ENCODE measurements at regions not wholly inside any gene's neighbourhood (a gene's known extent, or its start where the extent isn't known, plus 50 kb on each side); places are given as distances from the start of the nearest gene placed in this dataset.

- no peak for TF ChIP-seq CTCF (conservative IDR thresholded peaks at IDR 0.05; ENCODE audit: low read depth, low read length)
- TF ChIP-seq EZH2phosphoT487 (IDR thresholded peaks at IDR 0.05; ENCODE audit: borderline replicate concordance, low read length), result no peak
- no peak for TF ChIP-seq EZH2 (IDR thresholded peaks at IDR 0.05; ENCODE audit: low read length, unreplicated experiment)
Observed at GRCh38 chr13:72386138-72386684, 341.2 kb downstream of the MZT1 start.
